Nephron (organoid): ENCODE measurements at regions not wholly inside any gene's neighbourhood (a gene's known extent, or its start where the extent isn't known, plus 50 kb on each side); places are given as distances from the start of the nearest gene placed in this dataset.

Experiments used
- H3K27ac Mint-ChIP-seq, 3 experiments: 2 replicates each; pipeline ENCODE4 v1.8.0; 2020; ENCODE audit warnings: mixed read lengths in 3 of 3, mild to moderate bottlenecking in 2 of 3, moderate library complexity in 1 of 3
- H3K27me3 Mint-ChIP-seq: 2 replicates; pipeline ENCODE4 v1.8.0; 2021; ENCODE audit warnings: low read depth, mild to moderate bottlenecking, moderate library complexity, mixed read lengths
- H3K36me3 Mint-ChIP-seq: 2 replicates; pipeline ENCODE4 v1.8.0; 2020; ENCODE audit warnings: low read depth, mixed read lengths
- H3K4me1 Mint-ChIP-seq: 2 replicates; pipeline ENCODE4 v1.8.0; 2020; ENCODE audit warnings: mixed read lengths
- H3K4me3 Mint-ChIP-seq, 3 experiments: 2 replicates each; pipeline ENCODE4 v1.8.0; 2020; ENCODE audit warnings: mild to moderate bottlenecking in 3 of 3, mixed read lengths in 3 of 3, moderate library complexity in 2 of 3
- H3K9me3 Mint-ChIP-seq: 2 replicates; pipeline ENCODE4 v1.8.0; 2020; ENCODE audit warnings: mixed read lengths
- CTCF ChIP-seq, 3 experiments: fragments of 200-600 bp; sonication (generic); IDR thresholded peaks; one replicate each; pipeline ENCODE4 v1.5.0; 2021; ENCODE audit warnings: antibody characterized with exemption in 3 of 3; ENCODE audit not compliant: unreplicated experiment in 3 of 3

- Mint-ChIP-seq H3K9me3 (no peaks in the 10 kb centered on the region), H3K4me1 (no peaks in the 10 kb centered on the region), H3K27me3 (no peaks in the 10 kb centered on the region), H3K36me3 (no peaks in the 10 kb centered on the region), H3K4me3 (no peak overlapping the region), H3K27ac (no peak overlapping the region)
- no peak for TF ChIP-seq CTCF (IDR thresholded peaks at IDR 0.05; ENCODE audit: unreplicated experiment in 3 of 3)
Observed at GRCh38 chr12:13713556-13714410, 267.6 kb downstream of the GRIN2B start.

- Mint-ChIP-seq H3K27me3 (peaks cover 5% of the 10 kb centered on the region), H3K36me3 (no peaks in the 10 kb centered on the region), H3K4me1 (peaks cover under 1% of the 10 kb centered on the region), H3K4me3 (no peak overlapping the region), H3K27ac (no peak overlapping the region), H3K9me3 (no peaks in the 10 kb centered on the region)
- TF ChIP-seq CTCF (IDR thresholded peaks at IDR 0.05; ENCODE audit: unreplicated experiment in 3 of 3) = no peak
Observed at GRCh38 chr12:13707829-13708228, 273.6 kb downstream of the GRIN2B start.

GRCh38 chr12:13702381-13702780 is 279.0 kb downstream of the GRIN2B start:
- Mint-ChIP-seq H3K36me3 (no peaks in the 10 kb centered on the region), H3K9me3 (no peaks in the 10 kb centered on the region), H3K27ac (no peak overlapping the region), H3K4me3 (no peak overlapping the region), H3K4me1 (peaks cover 5% of the 10 kb centered on the region), H3K27me3 (peaks cover 5% of the 10 kb centered on the region)
- no peak for TF ChIP-seq CTCF (IDR thresholded peaks at IDR 0.05; ENCODE audit: unreplicated experiment in 3 of 3)

- Mint-ChIP-seq H3K4me3 (no peak overlapping the region), H3K27me3 (peaks cover 5% of the 10 kb centered on the region), H3K4me1 (peaks cover 5% of the 10 kb centered on the region), H3K9me3 (no peaks in the 10 kb centered on the region), H3K36me3 (no peaks in the 10 kb centered on the region), H3K27ac (no peak overlapping the region)
- TF ChIP-seq CTCF (IDR thresholded peaks at IDR 0.05; ENCODE audit: unreplicated experiment in 3 of 3) = no peak
Observed at GRCh38 chr12:13701502-13701901, 279.9 kb downstream of the GRIN2B start.

GRCh38 chr12:13697973-13698372 is 283.4 kb downstream of the GRIN2B start:
- H3K9me3 Mint-ChIP-seq = no peaks in the 10 kb centered on the region
- no peaks in the 10 kb centered on the region for H3K36me3 Mint-ChIP-seq
- H3K27ac Mint-ChIP-seq = no peak overlapping the region
- no peaks in the 10 kb centered on the region for H3K27me3 Mint-ChIP-seq
- peaks cover 5% of the 10 kb centered on the region for H3K4me1 Mint-ChIP-seq
- no peak for TF ChIP-seq CTCF (IDR thresholded peaks at IDR 0.05; ENCODE audit: unreplicated experiment in 3 of 3)
- H3K4me3 Mint-ChIP-seq = no peak overlapping the region

GRCh38 chr12:13695781-13696180 is 285.6 kb downstream of the GRIN2B start:
- no peaks in the 10 kb centered on the region for H3K36me3 Mint-ChIP-seq
- H3K27ac Mint-ChIP-seq = no peak overlapping the region
- no peaks in the 10 kb centered on the region for H3K9me3 Mint-ChIP-seq

More at GRCh38 chr12:13695781-13696180, 285.6 kb downstream of the GRIN2B start:
- Mint-ChIP-seq H3K4me1 (no peaks in the 10 kb centered on the region), H3K4me3 (no peak overlapping the region), H3K27me3 (no peaks in the 10 kb centered on the region)
- TF ChIP-seq CTCF (IDR thresholded peaks at IDR 0.05; ENCODE audit: unreplicated experiment in 3 of 3) = no peak
